Fibroblast of villous mesenchyme (primary cell): ENCODE measurements at regions not wholly inside any gene's neighbourhood (a gene's known extent, or its start where the extent isn't known, plus 50 kb on each side); places are given as distances from the start of the nearest gene placed in this dataset.

ENCODE experiments used
- DNase-seq: peaks from one replicate; pipeline ENCODE4 v3.0.0-alpha.2; 2010; ENCODE audit warnings: low read depth
- H3K4me3 ChIP-seq: 2 replicates; pipeline ENCODE4 v1.5.1; 2011; ENCODE audit warnings: low read depth, mild to moderate bottlenecking, low read length
- TF ChIP-seq, protein P1 (sequence below): IDR thresholded peaks from 2 replicates; pipeline ENCODE4 v1.5.1; 2012; ENCODE audit warnings: low read depth, mild to moderate bottlenecking, low read length; ENCODE audit not compliant: insufficient read depth

- TF ChIP-seq, protein P1, sequence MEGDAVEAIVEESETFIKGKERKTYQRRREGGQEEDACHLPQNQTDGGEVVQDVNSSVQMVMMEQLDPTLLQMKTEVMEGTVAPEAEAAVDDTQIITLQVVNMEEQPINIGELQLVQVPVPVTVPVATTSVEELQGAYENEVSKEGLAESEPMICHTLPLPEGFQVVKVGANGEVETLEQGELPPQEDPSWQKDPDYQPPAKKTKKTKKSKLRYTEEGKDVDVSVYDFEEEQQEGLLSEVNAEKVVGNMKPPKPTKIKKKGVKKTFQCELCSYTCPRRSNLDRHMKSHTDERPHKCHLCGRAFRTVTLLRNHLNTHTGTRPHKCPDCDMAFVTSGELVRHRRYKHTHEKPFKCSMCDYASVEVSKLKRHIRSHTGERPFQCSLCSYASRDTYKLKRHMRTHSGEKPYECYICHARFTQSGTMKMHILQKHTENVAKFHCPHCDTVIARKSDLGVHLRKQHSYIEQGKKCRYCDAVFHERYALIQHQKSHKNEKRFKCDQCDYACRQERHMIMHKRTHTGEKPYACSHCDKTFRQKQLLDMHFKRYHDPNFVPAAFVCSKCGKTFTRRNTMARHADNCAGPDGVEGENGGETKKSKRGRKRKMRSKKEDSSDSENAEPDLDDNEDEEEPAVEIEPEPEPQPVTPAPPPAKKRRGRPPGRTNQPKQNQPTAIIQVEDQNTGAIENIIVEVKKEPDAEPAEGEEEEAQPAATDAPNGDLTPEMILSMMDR: no peak
- peak; percentile 11 for DNase-seq
- H3K4me3 ChIP-seq: no peak overlapping the region
Observed at GRCh38 chr4:187071946-187072600, 348.4 kb upstream of the FAT1 start.

DNA sequence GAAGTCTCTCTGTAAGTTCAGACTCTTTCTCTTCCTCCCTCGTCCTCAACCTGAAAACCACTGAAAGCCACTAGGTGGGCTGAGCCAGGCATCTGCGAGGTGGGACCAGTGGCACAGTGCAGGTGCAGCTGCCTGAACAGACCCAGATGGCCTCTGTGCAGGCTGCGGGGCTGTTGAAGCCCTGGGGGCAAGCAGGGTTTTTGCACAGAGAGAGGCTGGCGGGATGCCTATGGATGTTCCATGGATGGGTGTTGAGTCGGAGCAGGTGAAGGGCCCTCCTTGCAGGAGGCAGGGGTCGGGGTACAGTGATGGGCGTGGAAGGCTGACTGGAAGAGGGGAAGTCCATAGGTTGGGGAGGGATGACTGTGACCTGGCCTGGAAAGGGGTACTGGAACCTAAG lies 350.2 kb upstream of the FAT1 start:
- TF ChIP-seq, protein P1: no peak
- no peak overlapping the region for H3K4me3 ChIP-seq
- DNase-seq: no peak

DNA sequence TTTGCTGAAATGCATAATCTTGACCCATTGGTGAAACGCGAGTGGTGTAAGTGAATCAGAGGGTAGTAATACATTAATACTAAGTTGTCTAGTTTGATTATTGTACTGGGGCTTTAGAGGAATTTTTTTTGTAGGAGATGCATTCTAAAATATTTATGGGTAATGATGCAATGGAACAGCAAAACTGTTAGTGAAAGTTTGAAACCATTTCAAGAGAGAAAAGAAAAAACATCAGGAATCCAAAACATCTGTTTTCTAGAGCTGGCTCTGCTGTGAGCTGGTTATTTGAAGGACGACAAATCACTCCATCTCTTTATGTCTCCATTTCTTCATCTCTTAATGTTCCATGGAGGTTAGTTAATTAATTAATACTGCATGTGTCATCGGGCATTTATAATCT lies 351.9 kb upstream of the FAT1 start:
- no peak for DNase-seq
- H3K4me3 ChIP-seq: no peak overlapping the region
- TF ChIP-seq, protein P1: no peak

DNA sequence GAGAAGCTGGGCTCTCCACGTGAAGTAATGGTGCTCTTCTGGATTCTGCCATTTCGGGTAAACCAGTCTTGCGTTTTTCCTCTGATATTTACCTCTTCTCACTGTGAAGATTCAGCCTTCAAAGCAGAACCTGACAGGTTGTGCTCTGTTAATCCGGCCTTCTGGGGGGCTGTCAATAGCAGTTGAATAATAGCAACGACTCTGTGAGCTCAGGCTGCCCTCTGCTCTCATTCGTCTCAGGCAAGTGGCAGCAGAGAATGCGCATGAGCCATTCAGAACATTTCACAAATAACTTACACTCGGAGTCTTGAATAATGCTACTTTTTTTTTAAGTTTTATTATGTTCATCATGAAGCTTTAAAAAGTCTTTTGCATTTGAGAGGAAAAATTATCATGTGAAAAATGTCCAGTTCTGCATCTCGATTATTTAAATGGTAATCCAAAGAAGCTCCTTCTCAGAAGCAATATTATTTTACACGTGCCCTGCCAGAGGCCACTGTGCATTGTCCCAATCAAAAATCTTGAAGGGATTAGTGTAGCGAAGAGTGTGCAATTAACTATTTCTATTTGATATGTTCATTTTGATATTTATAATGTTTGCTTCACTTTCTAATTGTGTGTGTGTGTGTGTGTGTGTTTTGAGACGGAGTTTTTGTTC lies 354.2 kb upstream of the FAT1 start:
- TF ChIP-seq, protein P1: no peak
- no peak overlapping the region for H3K4me3 ChIP-seq
- DNase-seq: no peak

GRCh38 chr4:187084701-187085100 lies 361.0 kb upstream of the FAT1 start:
- no peak overlapping the region for H3K4me3 ChIP-seq

GRCh38 chr4:187085339-187085738 lies 361.7 kb upstream of the FAT1 start:
- TF ChIP-seq, protein P1: no peak
- no peak overlapping the region for H3K4me3 ChIP-seq
- no peak for DNase-seq

More at GRCh38 chr4:187084701-187085100, 361.0 kb upstream of the FAT1 start:
- DNase-seq: no peak
- TF ChIP-seq, protein P1: no peak
